SK-N-MC (cell line): ENCODE measurements at regions not wholly inside any gene's neighbourhood (a gene's known extent, or its start where the extent isn't known, plus 50 kb on each side); places are given as distances from the start of the nearest gene placed in this dataset.

Experiments
- EZH2 ChIP-seq: fragments of 200-600 bp; sonication (generic); IDR thresholded peaks from one replicate; pipeline ENCODE4 v1.6.1; 2017; ENCODE audit warnings: antibody characterized with exemption
- POLR2AphosphoS5 ChIP-seq: IDR thresholded peaks from 2 replicates; pipeline ENCODE4 v1.6.1; 2012; ENCODE audit warnings: mild to moderate bottlenecking, low read depth, low read length, borderline replicate concordance

- TF ChIP-seq EZH2 (no peak), POLR2AphosphoS5 (no peak)
These were observed 89.4 kb downstream of the LMO4 start for GRCh38 chr1:87418048-87418447.
